H1 (cell line): ENCODE measurements at regions not wholly inside any gene's neighbourhood (a gene's known extent, or its start where the extent isn't known, plus 50 kb on each side); places are given as distances from the start of the nearest gene placed in this dataset.

Experiments
- CREB1 ChIP-seq: IDR thresholded peaks from 2 replicates; pipeline ENCODE4 v1.6.1; 2012; ENCODE audit warnings: inconsistent platforms
- POLR2A ChIP-seq, 2 experiments: IDR thresholded peaks; 1 replicate in 1 of 2; 2 replicates in 1 of 2; pipeline ENCODE4 v1.6.1; 2011; ENCODE audit warnings: low read depth in 2 of 2, low read length in 2 of 2, mild to moderate bottlenecking in 2 of 2; ENCODE audit errors: control extremely low read depth in 1 of 2
- POU5F1 ChIP-seq: IDR thresholded peaks from 2 replicates; pipeline ENCODE4 v1.6.1; 2011; ENCODE audit warnings: low read depth, mild to moderate bottlenecking, low read length, moderate library complexity
- TBP ChIP-seq: IDR thresholded peaks from 2 replicates; pipeline ENCODE4 v1.6.1; 2011; ENCODE audit warnings: low read depth, low read length, improper control_type of control experiment
- TF ChIP-seq, protein P1 (sequence below), 3 experiments: IDR thresholded peaks; 1 replicate in 2 of 3; 2 replicates in 1 of 3; pipeline versions ENCODE4 v1.5.1 to v1.6.1; 2011; ENCODE audit warnings: low read length in 3 of 3, mild to moderate bottlenecking in 3 of 3, inconsistent platforms in 2 of 3, low read depth in 1 of 3, moderate library complexity in 1 of 3; ENCODE audit not compliant: insufficient read depth in 1 of 3; ENCODE audit errors: control extremely low read depth in 1 of 3

DNA sequence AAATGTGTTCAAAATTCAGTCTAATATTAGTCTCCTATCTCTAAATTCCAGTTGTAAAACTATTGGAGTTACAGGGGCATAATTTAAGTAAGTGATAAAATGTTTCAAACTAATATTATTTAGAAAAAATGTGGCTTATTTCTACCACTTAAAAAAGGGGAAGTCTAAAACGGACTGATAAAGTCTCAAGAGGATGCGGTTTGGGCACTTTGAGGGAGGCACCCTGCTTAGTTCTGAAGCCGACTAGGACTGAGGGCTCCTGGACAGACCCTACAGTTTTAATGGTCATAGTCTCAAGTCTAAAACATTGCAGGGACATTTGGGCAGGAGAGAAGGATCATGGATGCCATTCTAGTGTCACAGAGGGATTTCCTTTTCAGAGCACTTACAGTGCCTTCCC is 566.3 kb downstream of the NR2F2 start:
- TF ChIP-seq POLR2A (IDR thresholded peaks at IDR 0.05; ENCODE audit: control extremely low read depth in 1 of 2, low read depth in 2 of 2, low read length in 2 of 2) (no peak), TBP (no peak), POU5F1 (no peak), CREB1 (no peak)
- TF ChIP-seq, protein P1, sequence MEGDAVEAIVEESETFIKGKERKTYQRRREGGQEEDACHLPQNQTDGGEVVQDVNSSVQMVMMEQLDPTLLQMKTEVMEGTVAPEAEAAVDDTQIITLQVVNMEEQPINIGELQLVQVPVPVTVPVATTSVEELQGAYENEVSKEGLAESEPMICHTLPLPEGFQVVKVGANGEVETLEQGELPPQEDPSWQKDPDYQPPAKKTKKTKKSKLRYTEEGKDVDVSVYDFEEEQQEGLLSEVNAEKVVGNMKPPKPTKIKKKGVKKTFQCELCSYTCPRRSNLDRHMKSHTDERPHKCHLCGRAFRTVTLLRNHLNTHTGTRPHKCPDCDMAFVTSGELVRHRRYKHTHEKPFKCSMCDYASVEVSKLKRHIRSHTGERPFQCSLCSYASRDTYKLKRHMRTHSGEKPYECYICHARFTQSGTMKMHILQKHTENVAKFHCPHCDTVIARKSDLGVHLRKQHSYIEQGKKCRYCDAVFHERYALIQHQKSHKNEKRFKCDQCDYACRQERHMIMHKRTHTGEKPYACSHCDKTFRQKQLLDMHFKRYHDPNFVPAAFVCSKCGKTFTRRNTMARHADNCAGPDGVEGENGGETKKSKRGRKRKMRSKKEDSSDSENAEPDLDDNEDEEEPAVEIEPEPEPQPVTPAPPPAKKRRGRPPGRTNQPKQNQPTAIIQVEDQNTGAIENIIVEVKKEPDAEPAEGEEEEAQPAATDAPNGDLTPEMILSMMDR (IDR thresholded peaks at IDR 0.05; ENCODE audit: control extremely low read depth in 1 of 3, insufficient read depth in 1 of 3, low read depth in 1 of 3, low read length in 3 of 3): no peak
